Fibroblast of lung (primary cell): ENCODE measurements at regions not wholly inside any gene's neighbourhood (a gene's known extent, or its start where the extent isn't known, plus 50 kb on each side); places are given as distances from the start of the nearest gene placed in this dataset.
"Not testable (repeated sequence)": the region's sequence is repeated elsewhere in the genome, so short reads cannot be mapped to it uniquely, and the experiment has no call there.

ENCODE experiments used
- DNase-seq, 2 donors: peaks; one replicate each; pipeline versions ENCODE4 v3.0.0 to v3.0.0-alpha.2; 2010; ENCODE audit warnings: low read depth in 2 of 2
- H2AFZ ChIP-seq: 2 replicates; pipeline ENCODE4 v1.5.1; 2012; ENCODE audit warnings: low read length, control low read depth, inconsistent platforms
- H3K27ac ChIP-seq: 2 replicates; pipeline ENCODE4 v1.5.1; 2011; ENCODE audit warnings: low read length, control low read depth; ENCODE audit not compliant: insufficient read depth
- H3K27me3 ChIP-seq: 2 replicates; pipeline ENCODE4 v1.5.1; 2011; ENCODE audit warnings: mild to moderate bottlenecking, low read length; ENCODE audit not compliant: control insufficient read depth, insufficient read depth
- H3K36me3 ChIP-seq: 2 replicates; pipeline ENCODE4 v1.5.1; 2011; ENCODE audit warnings: low read length; ENCODE audit not compliant: control insufficient read depth, insufficient read depth
- H3K4me1 ChIP-seq: 2 replicates; pipeline ENCODE4 v1.5.1; 2011; ENCODE audit warnings: low read length; ENCODE audit not compliant: control insufficient read depth, insufficient read depth; ENCODE audit errors: extremely low read depth
- H3K4me2 ChIP-seq: 2 replicates; pipeline ENCODE4 v1.5.1; 2011; ENCODE audit warnings: low read length, control low read depth; ENCODE audit not compliant: insufficient read depth; ENCODE audit errors: extremely low read depth
- H3K4me3 ChIP-seq, 4 experiments: fragments of 200-600 bp in 1 of 4; sonication (generic) in 1 of 4; replicated peaks in 1 of 4; 2 replicates each; pipeline ENCODE4 v1.5.1; 2011 to 2016; ENCODE audit warnings: low read length in 4 of 4, low read depth in 3 of 4, mild to moderate bottlenecking in 3 of 4, control low read depth in 2 of 4, inconsistent platforms in 1 of 4, mixed read lengths in 1 of 4; ENCODE audit not compliant: insufficient read depth in 1 of 4; ENCODE audit errors: control extremely low read depth in 1 of 4
- H3K79me2 ChIP-seq: 2 replicates; pipeline ENCODE4 v1.5.1; 2012; ENCODE audit warnings: mild to moderate bottlenecking, low read length, inconsistent platforms; ENCODE audit not compliant: control insufficient read depth, insufficient read depth
- H3K9ac ChIP-seq: 2 replicates; pipeline ENCODE4 v1.5.1; 2011; ENCODE audit warnings: mild to moderate bottlenecking, low read length, control low read depth; ENCODE audit not compliant: insufficient read depth
- H3K9me3 ChIP-seq: 2 replicates; pipeline ENCODE4 v1.5.1; 2012; ENCODE audit warnings: low read depth, low read length; ENCODE audit not compliant: control insufficient read depth, insufficient read depth
- H4K20me1 ChIP-seq: 2 replicates; pipeline ENCODE4 v1.5.1; 2011; ENCODE audit warnings: low read length; ENCODE audit not compliant: control insufficient read depth, insufficient read depth; ENCODE audit errors: extremely low read depth
- EZH2 ChIP-seq: IDR thresholded peaks from 2 replicates; pipeline ENCODE4 v1.5.1; 2012; ENCODE audit warnings: low read length, control low read depth, mild to moderate bottlenecking; ENCODE audit errors: missing control alignments
- TF ChIP-seq, protein P1 (sequence below), 2 donors: IDR thresholded peaks in 1 of 2; conservative IDR thresholded peaks in 1 of 2; 1 replicate in 1 of 2; 2 replicates in 1 of 2; pipeline ENCODE4 v1.5.1; 2011 to 2012; ENCODE audit warnings: low read length in 2 of 2, control low read depth in 1 of 2, inconsistent platforms in 1 of 2, low read depth in 1 of 2, mild to moderate bottlenecking in 1 of 2

- H3K27ac ChIP-seq = no peak overlapping the region
Measured at GRCh38 chr10:120221873-120222485, 235.0 kb upstream of the PLPP4 start.

DNA sequence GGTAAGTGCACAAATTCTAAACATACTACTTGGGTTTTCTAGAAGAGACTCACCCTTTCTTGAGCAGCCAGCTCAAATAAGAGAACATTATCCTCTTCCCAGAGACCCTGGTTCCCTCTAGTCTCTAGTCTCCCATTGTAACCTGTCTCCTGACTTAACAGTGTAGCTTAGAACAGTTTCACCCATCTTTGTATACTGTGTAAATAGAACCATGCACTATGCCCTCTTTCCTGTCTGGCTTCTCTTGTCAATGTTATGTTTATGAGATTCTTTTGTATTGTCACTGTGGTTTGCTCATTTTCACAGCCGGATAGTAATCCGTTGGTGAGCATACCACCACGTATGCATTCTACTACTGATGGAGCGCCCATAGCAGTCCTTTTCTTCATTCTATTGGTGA, 227.4 kb upstream of the PLPP4 start:
- H3K9ac ChIP-seq = no peak overlapping the region
- H3K4me3 ChIP-seq = no peak overlapping the region
- no peaks in the 10 kb centered on the region for H3K9me3 ChIP-seq
- no peak for DNase-seq
- H4K20me1 ChIP-seq = no peaks in the 10 kb centered on the region
- no peak overlapping the region for H3K27ac ChIP-seq
- H2AFZ ChIP-seq = no peak overlapping the region
- H3K79me2 ChIP-seq = no peaks in the 10 kb centered on the region
- no peaks in the 10 kb centered on the region for H3K27me3 ChIP-seq
- no peak overlapping the region for H3K4me2 ChIP-seq
- no peaks in the 10 kb centered on the region for H3K36me3 ChIP-seq
- no peak for TF ChIP-seq EZH2
- TF ChIP-seq, protein P1, sequence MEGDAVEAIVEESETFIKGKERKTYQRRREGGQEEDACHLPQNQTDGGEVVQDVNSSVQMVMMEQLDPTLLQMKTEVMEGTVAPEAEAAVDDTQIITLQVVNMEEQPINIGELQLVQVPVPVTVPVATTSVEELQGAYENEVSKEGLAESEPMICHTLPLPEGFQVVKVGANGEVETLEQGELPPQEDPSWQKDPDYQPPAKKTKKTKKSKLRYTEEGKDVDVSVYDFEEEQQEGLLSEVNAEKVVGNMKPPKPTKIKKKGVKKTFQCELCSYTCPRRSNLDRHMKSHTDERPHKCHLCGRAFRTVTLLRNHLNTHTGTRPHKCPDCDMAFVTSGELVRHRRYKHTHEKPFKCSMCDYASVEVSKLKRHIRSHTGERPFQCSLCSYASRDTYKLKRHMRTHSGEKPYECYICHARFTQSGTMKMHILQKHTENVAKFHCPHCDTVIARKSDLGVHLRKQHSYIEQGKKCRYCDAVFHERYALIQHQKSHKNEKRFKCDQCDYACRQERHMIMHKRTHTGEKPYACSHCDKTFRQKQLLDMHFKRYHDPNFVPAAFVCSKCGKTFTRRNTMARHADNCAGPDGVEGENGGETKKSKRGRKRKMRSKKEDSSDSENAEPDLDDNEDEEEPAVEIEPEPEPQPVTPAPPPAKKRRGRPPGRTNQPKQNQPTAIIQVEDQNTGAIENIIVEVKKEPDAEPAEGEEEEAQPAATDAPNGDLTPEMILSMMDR (conservative IDR thresholded peaks at IDR 0.05 in 1 of 2, IDR thresholded peaks at IDR 0.05 in 1 of 2; ENCODE audit: low read depth in 1 of 2, low read length in 2 of 2) = no peak
- no peaks in the 10 kb centered on the region for H3K4me1 ChIP-seq

More at GRCh38 chr10:120221873-120222485, 235.0 kb upstream of the PLPP4 start:
- Histone ChIP-seq H3K27me3 (no peaks in the 10 kb centered on the region), H3K4me2 (no peak overlapping the region), H3K9me3 (no peaks in the 10 kb centered on the region), H3K9ac (no peak overlapping the region), H4K20me1 (no peaks in the 10 kb centered on the region), H3K4me1 (no peaks in the 10 kb centered on the region), H3K36me3 (no peaks in the 10 kb centered on the region), H2AFZ (no peak overlapping the region), H3K79me2 (no peaks in the 10 kb centered on the region), H3K4me3 (no peak overlapping the region)
- peak in 1 of 2 donors; percentile 25 for DNase-seq
- no peak for TF ChIP-seq EZH2
- TF ChIP-seq, protein P1 (conservative IDR thresholded peaks at IDR 0.05 in 1 of 2, IDR thresholded peaks at IDR 0.05 in 1 of 2; ENCODE audit: low read depth in 1 of 2, low read length in 2 of 2) = peak in 1 of 2 donors; percentile 36

GRCh38 chr10:120239695-120240094, 217.3 kb upstream of the PLPP4 start:
- H3K4me2 ChIP-seq, H3K9ac ChIP-seq, H3K27me3 ChIP-seq, H3K36me3 ChIP-seq, DNase-seq, H4K20me1 ChIP-seq, H2AFZ ChIP-seq, H3K79me2 ChIP-seq, H3K9me3 ChIP-seq, H3K27ac ChIP-seq, H3K4me3 ChIP-seq, H3K4me1 ChIP-seq: not testable (repeated sequence)
